Right kidney (tissue), 1 donor: ENCODE measurements at regions not wholly inside any gene's neighbourhood (a gene's known extent, or its start where the extent isn't known, plus 50 kb on each side); places are given as distances from the start of the nearest gene placed in this dataset.

Experiments
- DNase-seq: peaks from one replicate; pipeline ENCODE4 v3.0.0-alpha.2; 2016

- DNase-seq: no peak
These were observed 2109.9 kb upstream of the PIK3C3 start for GRCh38 chr18:39845106-39845505.

- DNase-seq: no peak
These were observed 2111.5 kb upstream of the PIK3C3 start for GRCh38 chr18:39843546-39843945.

- peak; percentile 18 for DNase-seq
These were observed 2112.6 kb upstream of the PIK3C3 start for GRCh38 chr18:39842366-39842914.

- DNase-seq: peak; percentile 84
These were observed 2113.3 kb upstream of the PIK3C3 start for GRCh38 chr18:39841482-39842365.

- no peak for DNase-seq
These were observed 2114.1 kb upstream of the PIK3C3 start for GRCh38 chr18:39840856-39841481.

- DNase-seq: no peak
These were observed 2114.6 kb upstream of the PIK3C3 start for GRCh38 chr18:39840406-39840805.

- DNase-seq: no peak
These were observed 2115.3 kb upstream of the PIK3C3 start for GRCh38 chr18:39839782-39840181.

GRCh38 chr18:39838831-39839230 is 2116.2 kb upstream of the PIK3C3 start:
- no peak for DNase-seq

GRCh38 chr18:39835303-39836030 is 2119.6 kb upstream of the PIK3C3 start:
- no peak for DNase-seq

GRCh38 chr18:39834636-39835035 is 2120.4 kb upstream of the PIK3C3 start:
- no peak for DNase-seq

GRCh38 chr18:39825485-39826150 is 2129.4 kb upstream of the PIK3C3 start:
- no peak for DNase-seq

- no peak for DNase-seq
These were observed 2148.5 kb upstream of the PIK3C3 start for GRCh38 chr18:39806525-39806924.

- no peak for DNase-seq
These were observed 2149.8 kb upstream of the PIK3C3 start for GRCh38 chr18:39805218-39805617.

GRCh38 chr18:39802648-39803229 is 2152.3 kb upstream of the PIK3C3 start:
- DNase-seq: no peak

- no peak for DNase-seq
These were observed 2153.2 kb upstream of the PIK3C3 start for GRCh38 chr18:39801848-39802247.

GRCh38 chr18:39801010-39801409 is 2154.0 kb upstream of the PIK3C3 start:
- no peak for DNase-seq

GRCh38 chr18:39799006-39799405 is 2156.0 kb upstream of the PIK3C3 start:
- no peak for DNase-seq

- DNase-seq: no peak
These were observed 2158.6 kb upstream of the PIK3C3 start for GRCh38 chr18:39796393-39796792.

GRCh38 chr18:39795350-39795749 is 2159.7 kb upstream of the PIK3C3 start:
- no peak for DNase-seq

GRCh38 chr18:39793609-39794008 is 2161.4 kb upstream of the PIK3C3 start:
- DNase-seq: no peak

- no peak for DNase-seq
These were observed 2166.7 kb upstream of the PIK3C3 start for GRCh38 chr18:39788383-39788782.

- no peak for DNase-seq
These were observed 2168.6 kb upstream of the PIK3C3 start for GRCh38 chr18:39786477-39786876.
